GM19240 (cell line): ENCODE measurements at regions not wholly inside any gene's neighbourhood (a gene's known extent, or its start where the extent isn't known, plus 50 kb on each side); places are given as distances from the start of the nearest gene placed in this dataset.
"Not testable (repeated sequence)": the region's sequence is repeated elsewhere in the genome, so short reads cannot be mapped to it uniquely, and the experiment has no call there.

Source experiments
- DNase-seq: peaks from one replicate; pipeline ENCODE4 v3.0.0; 2011; ENCODE audit warnings: low spot score; ENCODE audit not compliant: insufficient read length

DNA sequence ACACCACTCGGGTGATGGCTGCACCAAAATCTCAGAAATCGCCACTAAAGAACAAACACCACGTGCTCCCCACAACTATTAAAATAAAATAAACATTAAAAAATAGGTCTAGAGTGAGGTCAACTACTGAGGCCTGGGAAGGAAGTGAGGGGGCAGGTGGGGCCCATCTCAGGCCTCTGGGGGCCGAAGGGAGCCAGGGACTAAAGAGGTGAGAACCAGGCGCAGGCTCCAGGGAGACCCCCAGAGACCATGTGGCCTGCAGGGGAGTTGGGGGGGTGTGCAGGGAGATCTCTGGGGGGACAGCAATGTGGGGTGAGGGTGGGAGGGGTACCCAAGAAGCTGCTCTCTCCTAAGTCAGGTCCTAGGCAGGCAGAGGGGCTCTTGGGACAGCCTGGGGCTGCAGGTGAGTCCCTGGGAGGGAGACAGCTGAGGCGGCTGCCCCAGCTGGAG is 111.3 kb upstream of the SMURF2 start:
- DNase-seq, result no peak

- DNase-seq, result no peak
Observed at GRCh38 chr17:64772845-64773299, 110.8 kb upstream of the SMURF2 start.

- DNase-seq, result no peak
Observed at GRCh38 chr17:64771980-64772844, 110.1 kb upstream of the SMURF2 start.

- no peak for DNase-seq
Observed at GRCh38 chr17:64769712-64770111, 107.6 kb upstream of the SMURF2 start.

DNA sequence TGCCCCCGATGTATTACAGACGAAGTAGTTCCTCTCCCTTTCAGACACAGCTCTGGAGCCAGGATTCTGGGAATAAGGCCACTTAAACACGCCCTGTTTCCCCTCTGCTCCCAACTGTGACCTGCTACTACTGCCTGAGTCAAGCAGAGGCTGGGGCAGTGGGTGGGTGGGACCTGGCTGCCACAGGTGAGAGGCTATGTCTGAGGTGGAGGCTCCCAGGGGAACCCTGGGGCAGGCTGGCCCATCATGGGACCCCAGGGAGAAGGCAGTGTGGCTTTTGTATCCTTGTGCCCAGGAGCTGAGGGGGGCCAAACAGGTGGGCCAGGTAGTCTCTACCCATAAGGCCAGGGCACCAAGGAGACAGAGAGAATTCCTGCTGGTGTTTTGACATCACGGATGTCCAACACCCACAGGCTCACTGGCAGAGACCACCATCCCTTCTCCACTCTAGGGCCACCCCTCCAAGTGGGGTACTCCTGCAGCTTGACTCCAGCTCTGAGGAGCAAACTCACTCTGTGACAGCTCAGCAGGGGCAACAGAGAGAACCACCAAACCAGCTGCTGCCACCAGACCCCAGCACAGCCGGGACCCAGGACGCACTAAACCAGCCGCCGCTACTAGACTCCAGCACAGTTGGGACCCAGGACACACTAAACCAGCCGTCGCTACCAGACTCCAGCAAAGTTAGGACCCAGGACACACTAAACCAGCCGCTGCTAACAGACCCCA is 105.3 kb upstream of the SMURF2 start:
- no peak for DNase-seq

DNA sequence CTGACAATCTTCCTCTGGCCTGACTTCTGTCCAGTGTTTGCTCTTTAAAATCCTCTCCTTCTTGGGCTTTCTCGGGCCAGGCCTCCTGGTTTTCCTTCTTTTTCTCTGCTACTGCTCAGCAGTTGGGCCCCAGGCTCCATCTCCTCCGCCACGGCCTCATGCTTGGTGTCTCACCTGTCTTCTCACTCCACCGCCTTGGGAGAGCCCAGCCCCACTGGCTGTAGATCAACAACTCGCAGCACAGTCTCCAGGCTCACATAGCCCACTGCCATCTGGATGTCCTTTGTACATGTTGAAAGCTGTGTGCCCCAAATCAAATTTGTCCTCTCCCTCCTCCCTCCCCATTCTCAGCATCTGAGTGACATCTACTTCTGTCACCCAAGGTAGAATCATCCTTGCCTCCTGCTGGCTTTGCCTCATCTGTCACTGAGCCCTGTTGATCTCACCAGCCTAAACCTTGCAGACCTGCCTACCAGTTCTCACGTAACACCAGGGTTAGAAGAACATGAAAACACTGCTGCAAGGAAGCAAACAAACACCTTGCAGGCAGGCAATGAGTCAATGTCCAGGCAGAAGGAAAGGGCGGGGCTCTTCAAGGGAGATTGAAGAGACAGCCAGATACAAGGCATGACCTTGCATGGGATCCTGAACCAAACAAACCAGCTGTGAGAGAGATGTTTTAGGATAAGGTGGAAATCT is 103.2 kb upstream of the SMURF2 start:
- no peak for DNase-seq

GRCh38 chr17:64750891-64751677 is 89.0 kb upstream of the SMURF2 start:
- no peak for DNase-seq

DNA sequence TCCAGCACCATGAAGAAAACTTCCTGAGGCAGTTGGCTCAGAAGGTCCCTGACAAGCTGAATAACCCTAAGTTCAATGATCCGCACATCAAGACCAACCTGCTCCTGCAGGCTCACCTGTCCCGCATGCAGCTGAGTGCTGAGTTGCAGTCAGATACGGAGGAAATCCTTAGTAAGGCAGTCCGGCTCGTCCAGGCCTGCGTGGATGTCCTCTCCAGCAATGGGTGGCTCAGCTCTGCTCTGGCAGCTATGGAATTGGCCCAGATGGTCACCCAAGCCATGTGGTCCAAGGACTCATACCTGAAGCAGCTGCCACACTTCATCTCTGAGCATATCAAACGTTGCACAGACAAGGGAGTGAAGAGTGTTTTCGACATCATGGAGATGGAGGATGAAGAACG is 88.4 kb upstream of the SMURF2 start:
- DNase-seq, result no peak

GRCh38 chr17:64749306-64749705 is 87.2 kb upstream of the SMURF2 start:
- no peak for DNase-seq

- no peak for DNase-seq
Observed at GRCh38 chr17:64747938-64748540, 85.9 kb upstream of the SMURF2 start.

- DNase-seq, result no peak
Observed at GRCh38 chr17:64742326-64742725, 80.2 kb upstream of the SMURF2 start.

- DNase-seq, result not testable (repeated sequence)
Observed at GRCh38 chr17:64741916-64742315, 79.8 kb upstream of the SMURF2 start.

DNA sequence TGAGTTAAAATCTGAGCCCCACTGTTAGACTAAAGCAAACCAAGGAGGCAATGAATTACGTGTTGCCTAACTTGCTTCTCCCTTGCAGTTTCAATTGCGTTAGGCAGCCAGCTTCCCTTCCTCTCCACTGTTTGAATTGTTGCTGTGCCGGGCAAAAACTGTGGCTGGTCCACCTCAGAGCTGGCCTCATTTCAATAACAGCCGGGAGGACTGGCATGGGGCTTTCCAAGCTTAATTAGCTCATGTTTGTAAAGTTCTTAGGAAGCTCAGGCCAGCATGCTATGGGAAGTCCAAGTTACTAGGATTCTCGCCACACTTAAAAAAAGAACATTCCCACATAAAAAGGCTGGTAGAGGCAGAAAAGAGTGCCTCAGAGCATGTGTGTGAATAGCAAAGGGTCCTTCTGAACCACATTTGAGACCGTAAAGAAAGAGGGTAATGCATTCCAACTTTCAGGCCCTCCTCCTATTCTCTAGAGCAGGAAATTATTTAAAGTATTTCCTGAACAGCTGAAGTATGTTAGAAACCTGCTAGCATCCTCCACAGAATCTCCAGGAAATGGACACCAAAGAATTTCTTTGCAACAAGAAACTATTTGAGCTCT is 79.0 kb upstream of the SMURF2 start:
- DNase-seq, result no peak

DNA sequence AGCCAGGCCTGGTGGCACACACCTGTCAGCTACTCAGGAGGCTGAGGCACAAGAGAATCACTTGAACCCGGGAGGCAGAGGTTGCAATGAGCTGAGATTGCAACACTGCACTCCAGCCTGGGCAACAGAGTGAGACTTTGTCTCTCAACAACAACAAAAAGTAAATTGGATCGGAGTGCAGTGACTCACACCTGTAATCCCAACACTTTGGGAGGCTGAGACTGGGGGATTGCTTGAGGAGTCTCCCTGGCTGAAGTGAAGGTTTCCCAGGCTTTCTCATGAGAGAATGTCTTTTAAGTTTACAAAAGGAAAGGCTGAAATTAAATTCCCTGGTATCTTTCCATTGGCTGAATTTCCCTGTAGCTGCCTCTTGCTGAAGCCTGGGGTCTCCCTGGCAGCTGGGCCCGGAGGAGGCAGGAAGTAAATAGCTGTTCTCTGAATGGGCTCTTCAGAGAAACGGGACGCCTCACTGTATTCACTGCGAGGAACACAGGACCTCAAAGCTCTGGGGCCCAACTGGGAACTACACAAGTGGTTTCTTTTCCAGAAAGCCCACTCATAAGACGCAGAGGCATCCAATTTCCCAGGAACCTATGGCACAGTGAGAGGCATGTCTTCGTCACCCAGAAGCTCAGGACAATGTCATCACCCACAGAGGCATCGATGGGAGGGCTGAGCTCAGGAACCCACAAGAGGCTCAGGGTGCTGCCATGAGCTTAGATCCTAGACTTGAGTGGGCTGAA is 77.4 kb upstream of the SMURF2 start:
- no peak for DNase-seq

DNA sequence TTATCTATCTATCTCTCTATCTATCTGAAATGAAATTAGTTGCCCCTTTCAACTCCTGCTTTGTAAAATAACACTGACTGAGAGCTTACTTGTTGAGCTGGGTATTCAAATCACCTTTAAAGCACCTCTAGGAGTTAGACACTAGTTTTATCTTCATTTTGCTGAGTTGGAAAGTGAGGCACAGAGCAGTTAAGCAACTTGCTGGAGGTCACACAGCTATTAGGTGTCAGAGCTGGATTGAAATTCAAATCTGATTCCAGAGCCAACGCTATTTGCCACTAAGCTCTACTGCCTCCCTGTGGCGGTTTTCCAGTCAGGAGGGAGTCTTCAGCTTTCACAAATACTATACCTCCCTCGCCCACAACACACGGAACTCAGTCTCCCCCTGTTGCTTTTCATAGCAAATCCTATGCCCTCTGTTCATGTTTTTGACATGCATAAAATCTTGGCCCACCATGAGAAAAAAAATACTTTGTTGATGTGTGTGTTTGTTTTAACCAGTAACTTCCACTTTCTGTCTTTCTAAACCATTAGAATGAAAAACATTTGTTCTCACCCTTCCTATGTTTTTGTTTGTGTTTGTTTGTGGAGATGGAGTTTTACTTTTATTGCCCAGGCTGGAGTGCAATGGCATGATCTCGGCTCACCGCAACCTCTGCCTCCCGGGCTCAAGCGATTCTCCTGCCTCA is 74.8 kb upstream of the SMURF2 start:
- no peak for DNase-seq

DNA sequence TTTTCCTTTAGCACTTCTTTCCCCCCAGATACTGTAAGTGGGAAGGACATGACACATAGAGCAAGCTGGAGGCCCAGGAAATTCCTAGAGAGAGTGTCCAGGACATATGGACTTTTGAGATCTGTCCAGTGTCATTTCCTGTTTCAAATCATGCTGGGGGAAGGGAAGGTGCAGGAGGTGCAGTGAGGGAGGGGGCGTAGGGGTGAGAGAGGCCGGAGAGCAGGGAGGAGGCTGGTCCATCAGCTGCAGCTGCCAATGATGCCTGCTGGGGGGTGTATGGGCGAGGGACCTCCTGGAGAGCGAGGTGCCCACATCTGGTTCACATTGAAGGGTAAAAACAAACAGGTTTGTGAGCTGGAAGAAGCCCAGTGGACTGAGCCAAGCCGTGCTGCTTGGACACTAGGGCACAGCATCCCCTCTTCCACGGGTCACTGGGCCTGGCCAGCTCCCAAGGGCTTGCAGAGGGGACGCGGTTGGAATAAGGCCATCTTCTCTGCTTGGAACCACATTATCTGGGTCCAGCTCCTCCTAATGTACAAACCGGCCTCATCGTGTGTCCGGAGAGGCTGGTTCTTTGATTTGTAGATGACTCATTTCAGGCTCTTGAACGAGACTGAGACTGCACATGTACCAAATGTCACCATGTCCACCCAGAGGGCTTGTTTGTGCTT is 70.4 kb upstream of the SMURF2 start:
- no peak for DNase-seq

DNA sequence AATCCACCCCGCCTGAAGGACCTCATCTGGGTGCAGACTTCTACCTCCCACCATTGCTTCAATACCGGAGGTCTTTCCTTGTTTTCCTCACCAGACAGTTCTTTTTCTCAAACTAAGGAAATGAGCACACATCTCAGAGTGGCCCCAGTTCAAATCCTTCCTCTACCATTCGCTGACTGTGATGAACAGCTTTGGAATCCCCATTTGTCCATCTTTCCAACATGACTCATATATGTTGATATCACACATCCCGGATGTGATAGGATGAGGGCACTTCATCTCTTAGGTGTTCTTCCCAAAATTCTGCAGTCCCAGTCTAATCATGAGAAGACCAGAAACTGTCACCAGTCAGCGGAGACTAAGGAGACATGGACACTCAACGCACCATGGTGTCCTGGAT is 67.9 kb upstream of the SMURF2 start:
- not testable (repeated sequence) for DNase-seq

DNA sequence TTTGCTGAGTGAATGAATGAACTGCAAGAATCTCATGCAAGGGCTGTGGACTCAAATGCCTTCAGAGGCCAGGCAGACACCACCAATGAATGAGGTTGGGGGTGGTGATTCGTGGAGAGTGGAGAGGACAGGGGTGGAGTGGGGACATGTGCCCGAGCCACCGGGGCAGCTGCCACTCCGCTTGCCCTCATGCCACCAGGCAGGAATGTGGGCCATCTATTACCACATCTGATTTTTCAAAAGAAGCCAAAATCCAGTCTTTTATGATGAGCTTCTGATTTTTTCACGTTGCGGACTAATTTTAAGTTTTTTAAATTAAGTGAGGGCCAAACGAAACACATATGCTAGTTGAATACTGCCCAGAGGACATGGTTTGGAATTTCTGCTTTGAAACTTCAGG is 67.1 kb upstream of the SMURF2 start:
- no peak for DNase-seq
